Activated naive CD4-positive, alpha-beta T cell treated with anti-CD3 and anti-CD28 coated beads, Interleukin-2, amount 10 ng/mL, durations not matched to agents 7 days and 5 days (primary cell): ENCODE measurements at regions not wholly inside any gene's neighbourhood (a gene's known extent, or its start where the extent isn't known, plus 50 kb on each side); places are given as distances from the start of the nearest gene placed in this dataset.
A peak's percentile ranks its signal among the peaks of the same experiment; 100 is the strongest.

ENCODE experiments used
- CTCF ChIA-PET: fragments of 350-600 bp; sonication (Branson Sonifier 250); formaldehyde crosslinking; loops from one replicate; lab custom pipeline; 2021; ENCODE audit warnings: antibody characterized with exemption; lab: Charles Lee
- DNase-seq: peaks from one replicate; pipeline ENCODE4 v3.0.0-alpha.2; 2020
- H3K27ac Mint-ChIP-seq: one replicate; pipeline ENCODE4 v1.8.0; 2021; ENCODE audit warnings: mild to moderate bottlenecking, moderate library complexity, mixed read lengths
- H3K27me3 Mint-ChIP-seq: one replicate; pipeline ENCODE4 v1.8.0; 2021; ENCODE audit warnings: mild to moderate bottlenecking, mixed read lengths
- H3K36me3 Mint-ChIP-seq: one replicate; pipeline ENCODE4 v1.8.0; 2021; ENCODE audit warnings: mixed read lengths
- H3K4me1 Mint-ChIP-seq: one replicate; pipeline ENCODE4 v1.8.0; 2021; ENCODE audit warnings: mixed read lengths
- H3K4me3 Mint-ChIP-seq: one replicate; pipeline ENCODE4 v1.8.0; 2021; ENCODE audit warnings: mild to moderate bottlenecking, moderate library complexity, mixed read lengths
- H3K9me3 Mint-ChIP-seq: one replicate; pipeline ENCODE4 v1.8.0; 2021; ENCODE audit warnings: mixed read lengths

GRCh38 chr12:76702946-76703345 is 61.0 kb upstream of the ZDHHC17 start:
- no peak overlapping the region for H3K27ac Mint-ChIP-seq

GRCh38 chr12:76704693-76705092 is 59.2 kb upstream of the ZDHHC17 start:
- H3K4me1 Mint-ChIP-seq = no peaks in the 10 kb centered on the region
- CTCF ChIA-PET = no interaction called here
- DNase-seq = no peak
- H3K27ac Mint-ChIP-seq = no peak overlapping the region
- H3K36me3 Mint-ChIP-seq = no peaks in the 10 kb centered on the region
- H3K4me3 Mint-ChIP-seq = no peak overlapping the region
- H3K9me3 Mint-ChIP-seq = no peaks in the 10 kb centered on the region
- peaks cover 3% of the 10 kb centered on the region for H3K27me3 Mint-ChIP-seq

More at GRCh38 chr12:76702946-76703345, 61.0 kb upstream of the ZDHHC17 start:
- Mint-ChIP-seq H3K4me1 (no peaks in the 10 kb centered on the region), H3K27me3 (peaks cover 3% of the 10 kb centered on the region), H3K4me3 (no peak overlapping the region), H3K9me3 (no peaks in the 10 kb centered on the region), H3K36me3 (no peaks in the 10 kb centered on the region)
- no peak for DNase-seq
- CTCF ChIA-PET = no interaction called here

- peak; percentile 21 for DNase-seq
- Mint-ChIP-seq H3K9me3 (no peaks in the 10 kb centered on the region), H3K27ac (no peak overlapping the region), H3K36me3 (no peaks in the 10 kb centered on the region), H3K4me1 (no peaks in the 10 kb centered on the region), H3K4me3 (no peak overlapping the region), H3K27me3 (peaks cover 3% of the 10 kb centered on the region)
- CTCF ChIA-PET = interaction anchor here (0.6 to 0.9 kb wide), 2 partner anchors 18 to 189 kb away, joined by 3 read pairs; no protein-coding TSS in a partner anchor
Measured at GRCh38 chr12:76706101-76706500, 57.8 kb upstream of the ZDHHC17 start.

- Mint-ChIP-seq H3K27ac (no peak overlapping the region), H3K27me3 (peaks cover 3% of the 10 kb centered on the region), H3K4me1 (no peaks in the 10 kb centered on the region), H3K36me3 (no peaks in the 10 kb centered on the region), H3K4me3 (no peak overlapping the region), H3K9me3 (no peaks in the 10 kb centered on the region)
- CTCF ChIA-PET = no interaction called here
- no peak for DNase-seq
Measured at GRCh38 chr12:76706761-76707160, 57.2 kb upstream of the ZDHHC17 start.

GRCh38 chr12:76707772-76708171 is 56.1 kb upstream of the ZDHHC17 start:
- Mint-ChIP-seq H3K9me3 (no peaks in the 10 kb centered on the region), H3K27ac (no peak overlapping the region), H3K27me3 (no peaks in the 10 kb centered on the region), H3K4me3 (no peak overlapping the region), H3K4me1 (no peaks in the 10 kb centered on the region), H3K36me3 (no peaks in the 10 kb centered on the region)
- CTCF ChIA-PET = no interaction called here
- DNase-seq = no peak

GRCh38 chr12:76708296-76708695 is 55.6 kb upstream of the ZDHHC17 start:
- Mint-ChIP-seq H3K4me1 (no peaks in the 10 kb centered on the region), H3K4me3 (no peak overlapping the region), H3K27me3 (no peaks in the 10 kb centered on the region), H3K9me3 (no peaks in the 10 kb centered on the region), H3K27ac (no peak overlapping the region), H3K36me3 (no peaks in the 10 kb centered on the region)
- CTCF ChIA-PET = no interaction called here
- no peak for DNase-seq

- CTCF ChIA-PET = no interaction called here
- H3K4me1 Mint-ChIP-seq = no peaks in the 10 kb centered on the region
- no peak for DNase-seq
- H3K36me3 Mint-ChIP-seq = no peaks in the 10 kb centered on the region
- H3K27me3 Mint-ChIP-seq = no peaks in the 10 kb centered on the region
- H3K27ac Mint-ChIP-seq = no peak overlapping the region
- no peaks in the 10 kb centered on the region for H3K9me3 Mint-ChIP-seq
- H3K4me3 Mint-ChIP-seq = no peak overlapping the region
Measured at GRCh38 chr12:76711241-76711640, 52.7 kb upstream of the ZDHHC17 start.

- H3K4me3 Mint-ChIP-seq = no peak overlapping the region
- H3K9me3 Mint-ChIP-seq = no peaks in the 10 kb centered on the region
- no peaks in the 10 kb centered on the region for H3K36me3 Mint-ChIP-seq
- no peaks in the 10 kb centered on the region for H3K27me3 Mint-ChIP-seq
- DNase-seq = no peak
- CTCF ChIA-PET = no interaction called here
- H3K27ac Mint-ChIP-seq = no peak overlapping the region
- H3K4me1 Mint-ChIP-seq = no peaks in the 10 kb centered on the region
Measured at GRCh38 chr12:76713130-76713529, 50.8 kb upstream of the ZDHHC17 start.

GRCh38 chr12:76713986-76714385 is 49.9 kb upstream of the ZDHHC17 start:
- Mint-ChIP-seq H3K36me3 (no peaks in the 10 kb centered on the region), H3K4me3 (no peak overlapping the region), H3K9me3 (no peaks in the 10 kb centered on the region), H3K27me3 (no peaks in the 10 kb centered on the region), H3K27ac (no peak overlapping the region), H3K4me1 (no peaks in the 10 kb centered on the region)
- CTCF ChIA-PET = no interaction called here
- DNase-seq = no peak
